Cardiac fibroblast (primary cell): ENCODE measurements at regions not wholly inside any gene's neighbourhood (a gene's known extent, or its start where the extent isn't known, plus 50 kb on each side); places are given as distances from the start of the nearest gene placed in this dataset.

ENCODE experiments used
- DNase-seq, 2 donors: peaks; one replicate each; pipeline versions ENCODE4 v3.0.0 to v3.0.0-alpha.2; 2010; ENCODE audit warnings: low read depth in 2 of 2
- H3K4me3 ChIP-seq, 2 donors: replicated peaks in 1 of 2; 1 replicate in 1 of 2; 2 replicates in 1 of 2; pipeline ENCODE4 v1.5.1; 2011; ENCODE audit warnings: low read depth in 2 of 2, low read length in 2 of 2, mild to moderate bottlenecking in 2 of 2, moderate library complexity in 1 of 2
- TF ChIP-seq, protein P1 (sequence below): IDR thresholded peaks from one replicate; pipeline ENCODE4 v1.5.1; 2011; ENCODE audit warnings: low read depth, mild to moderate bottlenecking, low read length, inconsistent platforms

DNA sequence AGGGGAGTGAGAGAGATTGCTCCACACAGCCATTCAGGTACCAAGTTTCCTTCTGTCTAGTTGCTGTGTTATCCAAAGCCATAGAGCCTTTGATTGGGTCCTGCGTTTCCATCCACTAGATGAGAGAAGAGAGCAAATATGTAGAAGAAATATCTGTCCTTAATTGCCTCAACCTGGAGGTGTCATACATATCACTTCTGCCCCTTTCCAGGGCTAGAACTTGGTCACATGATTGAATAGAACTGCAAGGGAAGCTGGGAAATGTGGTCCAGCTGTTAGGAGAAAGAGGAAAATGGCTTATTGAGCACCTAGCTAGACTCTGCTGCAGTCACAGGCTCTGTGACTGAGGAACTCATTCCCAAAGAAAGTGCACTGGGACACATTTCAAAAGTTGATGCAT is 115.6 kb upstream of the JAG1 start:
- TF ChIP-seq, protein P1, sequence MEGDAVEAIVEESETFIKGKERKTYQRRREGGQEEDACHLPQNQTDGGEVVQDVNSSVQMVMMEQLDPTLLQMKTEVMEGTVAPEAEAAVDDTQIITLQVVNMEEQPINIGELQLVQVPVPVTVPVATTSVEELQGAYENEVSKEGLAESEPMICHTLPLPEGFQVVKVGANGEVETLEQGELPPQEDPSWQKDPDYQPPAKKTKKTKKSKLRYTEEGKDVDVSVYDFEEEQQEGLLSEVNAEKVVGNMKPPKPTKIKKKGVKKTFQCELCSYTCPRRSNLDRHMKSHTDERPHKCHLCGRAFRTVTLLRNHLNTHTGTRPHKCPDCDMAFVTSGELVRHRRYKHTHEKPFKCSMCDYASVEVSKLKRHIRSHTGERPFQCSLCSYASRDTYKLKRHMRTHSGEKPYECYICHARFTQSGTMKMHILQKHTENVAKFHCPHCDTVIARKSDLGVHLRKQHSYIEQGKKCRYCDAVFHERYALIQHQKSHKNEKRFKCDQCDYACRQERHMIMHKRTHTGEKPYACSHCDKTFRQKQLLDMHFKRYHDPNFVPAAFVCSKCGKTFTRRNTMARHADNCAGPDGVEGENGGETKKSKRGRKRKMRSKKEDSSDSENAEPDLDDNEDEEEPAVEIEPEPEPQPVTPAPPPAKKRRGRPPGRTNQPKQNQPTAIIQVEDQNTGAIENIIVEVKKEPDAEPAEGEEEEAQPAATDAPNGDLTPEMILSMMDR, result no peak
- H3K4me3 ChIP-seq, result no peak overlapping the region
- DNase-seq, result no peak

DNA sequence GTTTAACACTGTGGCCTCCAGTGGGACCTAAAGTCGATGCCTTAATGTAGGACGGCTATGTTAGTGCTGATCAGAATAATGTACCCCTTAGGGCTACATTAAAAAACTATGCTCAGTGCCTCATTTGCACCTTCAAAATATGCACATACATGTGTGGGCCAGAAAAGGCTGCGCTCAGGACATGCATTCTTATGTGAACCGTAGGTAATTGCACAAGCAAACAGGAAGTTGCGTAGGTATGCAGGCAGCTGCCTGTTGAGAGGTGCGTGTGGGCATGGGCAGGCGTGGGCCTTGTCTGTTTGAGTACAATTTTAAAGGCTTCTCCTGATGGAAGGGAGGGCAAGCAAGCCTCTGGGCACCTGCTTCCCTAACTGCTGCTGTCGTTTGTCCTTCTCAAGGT is 116.2 kb upstream of the JAG1 start:
- no peak overlapping the region for H3K4me3 ChIP-seq
- TF ChIP-seq, protein P1, result no peak
- DNase-seq, result no peak

DNA sequence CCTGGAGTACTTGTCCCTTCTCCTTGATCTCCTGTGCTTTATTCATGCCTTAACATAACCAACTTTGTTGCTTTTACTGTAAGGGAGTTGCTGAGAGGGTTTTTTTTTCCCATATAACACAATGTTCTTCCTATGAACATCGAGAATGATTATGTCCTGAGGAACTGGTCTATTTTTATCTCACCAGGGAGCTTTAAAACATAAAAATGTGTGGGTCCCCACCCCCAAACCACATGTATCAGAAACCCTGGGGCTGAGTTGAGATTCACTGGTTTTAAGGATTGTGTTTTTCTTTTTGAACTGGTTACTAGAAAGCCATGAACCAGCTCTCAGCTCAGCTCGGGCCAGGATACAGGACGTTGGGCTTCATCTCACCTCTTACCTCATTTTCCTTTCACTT is 118.5 kb upstream of the JAG1 start:
- DNase-seq, result no peak
- H3K4me3 ChIP-seq, result no peak overlapping the region
- TF ChIP-seq, protein P1, result no peak

DNA sequence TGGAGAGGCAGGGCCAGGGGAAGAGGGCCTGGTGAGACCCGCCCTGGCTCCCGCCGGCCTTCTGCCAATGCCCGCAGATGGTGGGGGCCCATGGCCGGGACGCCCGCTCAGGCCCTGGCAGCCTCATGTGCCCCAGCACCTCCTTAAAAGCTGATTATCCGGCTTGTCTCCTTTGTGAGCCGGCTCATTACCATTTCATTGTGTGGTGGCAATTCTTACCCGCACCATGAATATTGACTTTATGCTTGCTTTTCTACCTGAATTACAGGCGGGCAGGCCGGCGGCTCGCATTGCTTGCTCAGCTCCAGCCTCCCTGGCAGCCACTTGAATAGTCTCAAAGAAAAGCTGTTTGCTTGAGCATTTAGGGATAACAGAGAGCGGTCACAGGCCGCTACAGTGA is 120.0 kb upstream of the JAG1 start:
- TF ChIP-seq, protein P1, result no peak
- DNase-seq, result no peak
- H3K4me3 ChIP-seq, result no peak overlapping the region

GRCh38 chr20:10794765-10795164 is 121.0 kb upstream of the JAG1 start:
- TF ChIP-seq, protein P1, result no peak
- no peak overlapping the region for H3K4me3 ChIP-seq
- DNase-seq, result no peak

DNA sequence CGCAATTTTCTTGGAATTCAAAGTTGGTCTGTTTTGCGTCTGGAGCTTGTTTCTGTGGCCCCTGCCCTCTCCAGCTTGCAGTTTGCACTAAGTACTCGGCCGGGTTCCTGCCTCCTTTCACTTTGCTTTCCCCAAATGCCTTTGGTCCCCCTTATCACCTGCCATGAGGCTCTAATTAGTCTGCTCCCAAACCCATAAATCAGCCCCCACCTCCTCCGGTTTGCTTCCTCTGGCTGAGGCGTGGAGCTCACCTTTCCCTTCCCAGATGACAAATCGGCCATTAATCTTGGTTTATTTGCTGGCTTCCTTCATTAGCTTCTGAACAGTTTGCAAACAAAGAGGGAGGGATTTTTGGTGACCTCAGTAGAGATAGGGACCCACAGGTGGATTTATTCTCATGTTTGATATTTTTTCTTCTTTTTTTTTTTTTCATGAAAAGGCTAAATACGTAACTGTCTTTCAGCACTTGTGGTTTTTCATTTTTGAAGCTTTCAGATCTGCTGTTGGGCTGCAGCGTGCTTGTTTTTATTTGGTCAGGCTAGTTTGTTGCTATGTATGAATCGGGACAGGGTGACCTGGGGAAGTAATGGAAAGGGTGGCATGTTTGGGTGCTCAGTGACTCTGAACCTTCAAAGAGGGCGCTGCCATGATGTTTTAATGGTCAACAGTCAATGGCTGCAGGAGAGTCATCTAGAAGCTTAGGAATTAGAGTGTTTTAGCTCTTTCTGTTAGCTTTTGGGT is 121.7 kb upstream of the JAG1 start:
- DNase-seq, result no peak
- TF ChIP-seq, protein P1, result no peak

DNA sequence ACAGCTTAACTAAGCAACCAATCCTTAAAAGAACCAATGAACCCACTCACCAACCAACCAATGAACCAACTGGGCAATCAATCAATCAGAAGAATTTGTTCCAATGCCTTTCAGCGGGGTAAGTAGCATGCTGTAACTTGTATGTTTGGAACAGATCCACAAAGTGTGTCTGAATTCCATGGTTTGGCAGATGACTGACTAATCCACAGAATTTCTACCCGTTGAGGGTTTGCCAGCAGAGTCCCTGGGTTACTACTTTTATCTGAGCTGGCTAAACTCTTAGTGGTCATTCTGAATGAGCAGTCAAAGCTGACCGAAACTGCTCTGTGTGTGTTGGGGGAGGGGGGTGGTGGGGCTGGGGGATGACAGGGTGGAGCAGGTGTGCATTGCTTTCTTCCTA is 125.0 kb upstream of the JAG1 start:
- no peak overlapping the region for H3K4me3 ChIP-seq
- peak; percentile 23 to 38 for DNase-seq
- TF ChIP-seq, protein P1, result no peak

More for the DNA sequence above, 121.7 kb upstream of the JAG1 start:
- H3K4me3 ChIP-seq, result no peak overlapping the region
